ENCODE measurements at regions not wholly inside any gene's neighbourhood (a gene's known extent, or its start where the extent isn't known, plus 50 kb on each side); places are given as distances from the start of the nearest gene placed in this dataset.

GRCh38 chrX:5775846-5776430 is 452.7 kb downstream of the NLGN4X start:
- TF ChIP-seq, protein P1, sequence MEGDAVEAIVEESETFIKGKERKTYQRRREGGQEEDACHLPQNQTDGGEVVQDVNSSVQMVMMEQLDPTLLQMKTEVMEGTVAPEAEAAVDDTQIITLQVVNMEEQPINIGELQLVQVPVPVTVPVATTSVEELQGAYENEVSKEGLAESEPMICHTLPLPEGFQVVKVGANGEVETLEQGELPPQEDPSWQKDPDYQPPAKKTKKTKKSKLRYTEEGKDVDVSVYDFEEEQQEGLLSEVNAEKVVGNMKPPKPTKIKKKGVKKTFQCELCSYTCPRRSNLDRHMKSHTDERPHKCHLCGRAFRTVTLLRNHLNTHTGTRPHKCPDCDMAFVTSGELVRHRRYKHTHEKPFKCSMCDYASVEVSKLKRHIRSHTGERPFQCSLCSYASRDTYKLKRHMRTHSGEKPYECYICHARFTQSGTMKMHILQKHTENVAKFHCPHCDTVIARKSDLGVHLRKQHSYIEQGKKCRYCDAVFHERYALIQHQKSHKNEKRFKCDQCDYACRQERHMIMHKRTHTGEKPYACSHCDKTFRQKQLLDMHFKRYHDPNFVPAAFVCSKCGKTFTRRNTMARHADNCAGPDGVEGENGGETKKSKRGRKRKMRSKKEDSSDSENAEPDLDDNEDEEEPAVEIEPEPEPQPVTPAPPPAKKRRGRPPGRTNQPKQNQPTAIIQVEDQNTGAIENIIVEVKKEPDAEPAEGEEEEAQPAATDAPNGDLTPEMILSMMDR (IDR thresholded peaks at IDR 0.05; ENCODE audit: low read depth, low read length, poor library complexity, severe bottlenecking): no peak
- TF ChIP-seq EZH2phosphoT487 (IDR thresholded peaks at IDR 0.05; ENCODE audit: borderline replicate concordance, low read length): no peak

All from DOHH2 (cell line).